NB4 (cell line): ENCODE measurements at regions not wholly inside any gene's neighbourhood (a gene's known extent, or its start where the extent isn't known, plus 50 kb on each side); places are given as distances from the start of the nearest gene placed in this dataset.

ENCODE experiments used
- CTCF ChIP-seq: IDR thresholded peaks from one replicate; pipeline ENCODE4 v1.5.1; 2012; ENCODE audit warnings: low read depth, low read length
- MAX ChIP-seq: IDR thresholded peaks from 2 replicates; pipeline ENCODE4 v1.6.1; 2011; ENCODE audit warnings: low read depth, low read length
- POLR2A ChIP-seq: IDR thresholded peaks from 2 replicates; pipeline ENCODE4 v1.6.1; 2011; ENCODE audit warnings: mild to moderate bottlenecking; ENCODE audit not compliant: insufficient read length; ENCODE audit errors: extremely low read depth

- TF ChIP-seq MAX (no peak), CTCF (no peak), POLR2A (no peak)
Measured at GRCh38 chr17:77343031-77343800, 202.4 kb downstream of the SEC14L1 start.
